ENCODE measurements at regions not wholly inside any gene's neighbourhood (a gene's known extent, or its start where the extent isn't known, plus 50 kb on each side); places are given as distances from the start of the nearest gene placed in this dataset.

GRCh38 chr2:219985017-219985416 lies 357.6 kb downstream of the SLC4A3 start:
- TF ChIP-seq, protein P1, sequence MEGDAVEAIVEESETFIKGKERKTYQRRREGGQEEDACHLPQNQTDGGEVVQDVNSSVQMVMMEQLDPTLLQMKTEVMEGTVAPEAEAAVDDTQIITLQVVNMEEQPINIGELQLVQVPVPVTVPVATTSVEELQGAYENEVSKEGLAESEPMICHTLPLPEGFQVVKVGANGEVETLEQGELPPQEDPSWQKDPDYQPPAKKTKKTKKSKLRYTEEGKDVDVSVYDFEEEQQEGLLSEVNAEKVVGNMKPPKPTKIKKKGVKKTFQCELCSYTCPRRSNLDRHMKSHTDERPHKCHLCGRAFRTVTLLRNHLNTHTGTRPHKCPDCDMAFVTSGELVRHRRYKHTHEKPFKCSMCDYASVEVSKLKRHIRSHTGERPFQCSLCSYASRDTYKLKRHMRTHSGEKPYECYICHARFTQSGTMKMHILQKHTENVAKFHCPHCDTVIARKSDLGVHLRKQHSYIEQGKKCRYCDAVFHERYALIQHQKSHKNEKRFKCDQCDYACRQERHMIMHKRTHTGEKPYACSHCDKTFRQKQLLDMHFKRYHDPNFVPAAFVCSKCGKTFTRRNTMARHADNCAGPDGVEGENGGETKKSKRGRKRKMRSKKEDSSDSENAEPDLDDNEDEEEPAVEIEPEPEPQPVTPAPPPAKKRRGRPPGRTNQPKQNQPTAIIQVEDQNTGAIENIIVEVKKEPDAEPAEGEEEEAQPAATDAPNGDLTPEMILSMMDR (IDR thresholded peaks at IDR 0.05 in 4 of 5, conservative IDR thresholded peaks at IDR 0.05 in 1 of 5) = no peak
- TF ChIP-seq POLR2A (IDR thresholded peaks at IDR 0.05) = no peak

All from gastrocnemius medialis (tissue), 4 donors.